OCI-LY7 (cell line): ENCODE measurements at regions not wholly inside any gene's neighbourhood (a gene's known extent, or its start where the extent isn't known, plus 50 kb on each side); places are given as distances from the start of the nearest gene placed in this dataset.
"Not testable (repeated sequence)": the region's sequence is repeated elsewhere in the genome, so short reads cannot be mapped to it uniquely, and the experiment has no call there.

Source experiments
- BruUV-seq: library from RNA; stranded (reverse); fragments of 400-500 nt; replicated peaks from 2 replicates; lab custom pipeline; 2021; lab: Mats Ljungman, UMichigan
- CTCF ChIA-PET: fragments of 300-600 bp; sonication (Branson Sonifier 250); formaldehyde crosslinking; loops from one replicate; lab custom pipeline; 2022; ENCODE audit warnings: antibody characterized with exemption; ENCODE audit not compliant: unreplicated experiment; lab: Charles Lee
- POLR2A ChIA-PET: fragments of 300-600 bp; sonication (Branson Sonifier 250); formaldehyde crosslinking; loops from one replicate; lab custom pipeline; 2022; ENCODE audit warnings: antibody characterized with exemption; lab: Charles Lee
- DNase-seq: peaks from one replicate; pipeline ENCODE4 v3.0.0-alpha.2; 2015; ENCODE audit warnings: low spot score
- H2AFZ ChIP-seq: fragments of 200-600 bp; sonication (generic), shearing (Covaris generic); 2 replicates; pipeline ENCODE4 v1.6.1; 2014; ENCODE audit warnings: mild to moderate bottlenecking, antibody characterized with exemption, low read length, moderate library complexity
- H3K27ac ChIP-seq: fragments of 200-600 bp; sonication (generic); 2 replicates; pipeline ENCODE4 v1.5.1; 2014; ENCODE audit warnings: mixed run types, low read depth, mild to moderate bottlenecking, moderate library complexity, low read length, inconsistent platforms; ENCODE audit not compliant: poor library complexity, severe bottlenecking
- H3K36me3 ChIP-seq: fragments of 200-600 bp; sonication (generic); 2 replicates; pipeline ENCODE4 v1.6.1; 2014; ENCODE audit warnings: mild to moderate bottlenecking, antibody characterized with exemption, low read length, moderate library complexity, mixed read lengths; ENCODE audit not compliant: insufficient read depth
- H3K4me1 ChIP-seq: fragments of 200-600 bp; sonication (generic); 2 replicates; pipeline ENCODE4 v1.5.1; 2014; ENCODE audit warnings: mild to moderate bottlenecking, low read length; ENCODE audit not compliant: insufficient read depth, poor library complexity, severe bottlenecking
- H3K4me2 ChIP-seq: fragments of 200-600 bp; sonication (generic); 2 replicates; pipeline ENCODE4 v1.6.1; 2014; ENCODE audit warnings: mild to moderate bottlenecking, low read length
- H3K4me3 ChIP-seq: fragments of 200-600 bp; sonication (generic); 2 replicates; pipeline ENCODE4 v1.5.1; 2014; ENCODE audit warnings: mild to moderate bottlenecking, low read depth, low read length; ENCODE audit not compliant: poor library complexity, severe bottlenecking
- H3K79me2 ChIP-seq: fragments of 200-600 bp; sonication (generic); 2 replicates; pipeline ENCODE4 v1.6.1; 2016; ENCODE audit warnings: low read depth, mild to moderate bottlenecking, low read length, moderate library complexity, mixed read lengths; ENCODE audit not compliant: insufficient read depth
- H3K9me2 ChIP-seq: fragments of 200-600 bp; sonication (generic); 2 replicates; pipeline ENCODE4 v1.6.1; 2016; ENCODE audit warnings: mild to moderate bottlenecking, low read length, mixed read lengths; ENCODE audit not compliant: insufficient read depth
- H3K9me3 ChIP-seq: fragments of 200-600 bp; sonication (generic); 2 replicates; pipeline ENCODE4 v1.6.1; 2014; ENCODE audit warnings: mild to moderate bottlenecking, mixed run types, low read length, mixed read lengths
- H4K20me1 ChIP-seq: fragments of 200-600 bp; sonication (generic); 2 replicates; pipeline ENCODE4 v1.6.1; 2014; ENCODE audit warnings: mild to moderate bottlenecking, antibody characterized with exemption, low read length, moderate library complexity, mixed read lengths; ENCODE audit not compliant: insufficient read depth
- CTCF ChIP-seq: fragments of 200-600 bp; sonication (generic); conservative IDR thresholded peaks from 2 replicates; pipeline ENCODE4 v1.5.1; 2014; ENCODE audit warnings: mild to moderate bottlenecking, antibody characterized with exemption, low read length, moderate library complexity, mixed read lengths
- EZH2phosphoT487 ChIP-seq: fragments of 200-600 bp; sonication (generic); IDR thresholded peaks from 2 replicates; pipeline ENCODE4 v1.6.1; 2018; ENCODE audit warnings: low read depth, borderline replicate concordance, mild to moderate bottlenecking, mixed run types, antibody characterized with exemption, low read length, moderate library complexity, mixed read lengths
- intact Hi-C: fragments of 100-400 bp; cut with micrococcal nuclease; formaldehyde crosslinking; loops from one replicate; pipeline ENCODE4 v1.10.0; 2022; ENCODE audit not compliant: unreplicated experiment

- no peak overlapping the region for H2AFZ ChIP-seq
These were observed 68.4 kb upstream of the ANKRD10 start for GRCh38 chr13:110983241-110983640.

GRCh38 chr13:110981379-110981778 lies 66.5 kb upstream of the ANKRD10 start:
- Histone ChIP-seq H3K27ac (no peak overlapping the region), H3K4me1 (no peaks in the 10 kb centered on the region), H3K79me2 (no peaks in the 10 kb centered on the region), H3K4me3 (no peak overlapping the region), H3K9me3 (no peaks in the 10 kb centered on the region), H3K36me3 (no peaks in the 10 kb centered on the region), H3K4me2 (no peak overlapping the region), H2AFZ (no peak overlapping the region), H3K9me2 (no peaks in the 10 kb centered on the region), H4K20me1 (no peaks in the 10 kb centered on the region)
- no peak for TF ChIP-seq CTCF
- no peak for TF ChIP-seq EZH2phosphoT487
- no peak for DNase-seq
- BruUV-seq, result no TSS peak
- intact Hi-C loops, result no loop called here
- CTCF ChIA-PET, result no interaction called here
- POLR2A ChIA-PET, result no interaction called here

More at GRCh38 chr13:110983241-110983640, 68.4 kb upstream of the ANKRD10 start:
- no peaks in the 10 kb centered on the region for H3K9me3 ChIP-seq
- TF ChIP-seq CTCF (no peak), EZH2phosphoT487 (no peak)
- H4K20me1 ChIP-seq, result no peaks in the 10 kb centered on the region
- BruUV-seq, result no TSS peak
- no peaks in the 10 kb centered on the region for H3K4me1 ChIP-seq
- no peak overlapping the region for H3K27ac ChIP-seq
- H3K4me2 ChIP-seq, result no peak overlapping the region
- DNase-seq, result no peak
- H3K9me2 ChIP-seq, result no peaks in the 10 kb centered on the region
- POLR2A ChIA-PET, result no interaction called here
- intact Hi-C loops, result no loop called here
- H3K79me2 ChIP-seq, result no peaks in the 10 kb centered on the region
- H3K4me3 ChIP-seq, result no peak overlapping the region
- CTCF ChIA-PET, result no interaction called here
- H3K36me3 ChIP-seq, result no peaks in the 10 kb centered on the region

GRCh38 chr13:110980921-110981320 lies 66.1 kb upstream of the ANKRD10 start:
- H3K79me2 ChIP-seq, result no peaks in the 10 kb centered on the region
- no peaks in the 10 kb centered on the region for H4K20me1 ChIP-seq
- no peak for DNase-seq
- intact Hi-C loops, result no loop called here
- H3K9me2 ChIP-seq, result no peaks in the 10 kb centered on the region
- H2AFZ ChIP-seq, result no peak overlapping the region
- H3K4me1 ChIP-seq, result no peaks in the 10 kb centered on the region
- no peak overlapping the region for H3K27ac ChIP-seq
- CTCF ChIA-PET, result no interaction called here
- TF ChIP-seq CTCF (no peak), EZH2phosphoT487 (no peak)
- no peaks in the 10 kb centered on the region for H3K9me3 ChIP-seq
- H3K4me3 ChIP-seq, result no peak overlapping the region
- no TSS peak for BruUV-seq
- H3K4me2 ChIP-seq, result no peak overlapping the region
- H3K36me3 ChIP-seq, result no peaks in the 10 kb centered on the region
- POLR2A ChIA-PET, result no interaction called here

GRCh38 chr13:110979149-110979548 lies 64.3 kb upstream of the ANKRD10 start:
- H3K4me1 ChIP-seq, H2AFZ ChIP-seq, H3K79me2 ChIP-seq, CTCF ChIA-PET, H3K9me3 ChIP-seq, H4K20me1 ChIP-seq, H3K9me2 ChIP-seq, H3K27ac ChIP-seq, BruUV-seq, H3K4me3 ChIP-seq, H3K4me2 ChIP-seq, H3K36me3 ChIP-seq, intact Hi-C loops, DNase-seq: not testable (repeated sequence)
- POLR2A ChIA-PET, result interaction anchor here (0.5 kb wide), 1 partner anchor 433 kb away, joined by 3 read pairs; no protein-coding TSS in a partner anchor
